OCI-LY3 (cell line): ENCODE measurements at regions not wholly inside any gene's neighbourhood (a gene's known extent, or its start where the extent isn't known, plus 50 kb on each side); places are given as distances from the start of the nearest gene placed in this dataset.

ENCODE experiments used
- H2AFZ ChIP-seq: fragments of 200-600, 300-600 bp; shearing (Covaris generic); 2 replicates; pipeline ENCODE4 v1.6.0; 2014; ENCODE audit warnings: antibody characterized with exemption, low read depth, low read length
- H3K27ac ChIP-seq: fragments of 200-600, 300-600 bp; sonication (generic); 2 replicates; pipeline ENCODE4 v1.5.1; 2014; ENCODE audit warnings: mild to moderate bottlenecking, low read length, moderate library complexity, mixed read lengths
- H3K27me3 ChIP-seq: fragments of 200-600, 300-600 bp; sonication (generic); 2 replicates; pipeline ENCODE4 v1.6.1; 2014; ENCODE audit warnings: low read depth, low read length, mixed read lengths
- H3K36me3 ChIP-seq: fragments of 200-600, 300-600 bp; sonication (generic); replicated peaks from 2 replicates; pipeline ENCODE3; 2014; ENCODE audit warnings: low read depth, low read length, mixed read lengths
- H3K4me1 ChIP-seq: fragments of 300-600, 200-600 bp; sonication (generic); 2 replicates; pipeline ENCODE4 v1.6.1; 2014; ENCODE audit warnings: low read length, mixed read lengths
- H3K4me2 ChIP-seq: fragments of 200-600, 300-600 bp; sonication (generic); 2 replicates; pipeline ENCODE4 v1.6.1; 2014; ENCODE audit warnings: low read length, mixed read lengths
- H3K4me3 ChIP-seq: fragments of 300-600, 200-600 bp; sonication (generic); 2 replicates; pipeline ENCODE4 v1.5.1; 2014; ENCODE audit warnings: antibody characterized with exemption, mild to moderate bottlenecking, low read length, moderate library complexity
- H3K79me2 ChIP-seq: fragments of 300-600, 200-600 bp; shearing (Covaris generic); 2 replicates; pipeline ENCODE4 v1.6.1; 2014; ENCODE audit warnings: mild to moderate bottlenecking, low read length, mixed read lengths
- H3K9ac ChIP-seq: fragments of 300-600, 200-600 bp; shearing (Covaris generic); 2 replicates; pipeline ENCODE4 v1.6.0; 2014; ENCODE audit warnings: mild to moderate bottlenecking, low read length, moderate library complexity
- H3K9me3 ChIP-seq: fragments of 200-600, 300-600 bp; shearing (Covaris generic); 2 replicates; pipeline ENCODE4 v1.6.1; 2014; ENCODE audit warnings: low read length, mixed read lengths; ENCODE audit not compliant: insufficient read depth
- H4K20me1 ChIP-seq: fragments of 200-600, 300-600 bp; sonication (generic); 2 replicates; pipeline ENCODE4 v1.6.1; 2016; ENCODE audit warnings: low read length, mixed read lengths; ENCODE audit not compliant: insufficient read depth
- CTCF ChIP-seq: fragments of 200-600, 300-600 bp; sonication (generic); IDR thresholded peaks from 2 replicates; pipeline ENCODE4 v1.5.1; 2014; ENCODE audit warnings: antibody characterized with exemption, low read length, low read depth
- EZH2phosphoT487 ChIP-seq: fragments of 200-600 bp; shearing (Covaris generic); IDR thresholded peaks from 2 replicates; pipeline ENCODE4 v1.6.1; 2018; ENCODE audit warnings: antibody characterized with exemption, mixed run types, low read depth

- no peak overlapping the region for H3K9ac ChIP-seq
- no peaks in the 10 kb centered on the region for H3K79me2 ChIP-seq
- H3K4me2 ChIP-seq: no peak overlapping the region
- no peak for TF ChIP-seq CTCF
- TF ChIP-seq EZH2phosphoT487: no peak
- peaks cover 5% of the 10 kb centered on the region for H3K4me1 ChIP-seq
- H4K20me1 ChIP-seq: no peaks in the 10 kb centered on the region
- no peaks in the 10 kb centered on the region for H3K36me3 ChIP-seq
- H3K4me3 ChIP-seq: no peak overlapping the region
- H3K27ac ChIP-seq: no peak overlapping the region
- no peaks in the 10 kb centered on the region for H3K9me3 ChIP-seq
- peaks cover 35% of the 10 kb centered on the region for H3K27me3 ChIP-seq
- H2AFZ ChIP-seq: no peak overlapping the region
Measured at GRCh38 chr6:6734479-6735465, 146.3 kb downstream of the LY86 start.

GRCh38 chr6:6736791-6737654 is 148.5 kb downstream of the LY86 start:
- TF ChIP-seq CTCF (no peak), EZH2phosphoT487 (no peak)
- Histone ChIP-seq H3K36me3 (no peaks in the 10 kb centered on the region), H3K4me2 (no peak overlapping the region), H3K9me3 (no peaks in the 10 kb centered on the region), H3K4me1 (no peaks in the 10 kb centered on the region), H3K79me2 (no peaks in the 10 kb centered on the region), H3K4me3 (no peak overlapping the region), H3K27ac (no peak overlapping the region), H3K27me3 (peaks cover 38% of the 10 kb centered on the region), H4K20me1 (no peaks in the 10 kb centered on the region), H3K9ac (no peak overlapping the region), H2AFZ (no peak overlapping the region)

- TF ChIP-seq CTCF (no peak), EZH2phosphoT487 (no peak)
- Histone ChIP-seq H3K4me1 (no peaks in the 10 kb centered on the region), H3K27me3 (peaks cover 33% of the 10 kb centered on the region), H3K9ac (no peak overlapping the region), H2AFZ (no peak overlapping the region), H4K20me1 (no peaks in the 10 kb centered on the region), H3K4me3 (no peak overlapping the region), H3K79me2 (no peaks in the 10 kb centered on the region), H3K36me3 (no peaks in the 10 kb centered on the region), H3K9me3 (no peaks in the 10 kb centered on the region), H3K27ac (no peak overlapping the region), H3K4me2 (no peak overlapping the region)
Measured at GRCh38 chr6:6737671-6738070, 149.2 kb downstream of the LY86 start.

GRCh38 chr6:6738108-6738507 is 149.6 kb downstream of the LY86 start:
- TF ChIP-seq EZH2phosphoT487: no peak
- no peaks in the 10 kb centered on the region for H3K79me2 ChIP-seq
- H3K9me3 ChIP-seq: no peaks in the 10 kb centered on the region
- H3K4me1 ChIP-seq: no peaks in the 10 kb centered on the region
- no peak overlapping the region for H3K4me2 ChIP-seq
- H3K27me3 ChIP-seq: peaks cover 31% of the 10 kb centered on the region
- no peak overlapping the region for H3K9ac ChIP-seq
- H3K36me3 ChIP-seq: no peaks in the 10 kb centered on the region
- H3K27ac ChIP-seq: no peak overlapping the region
- H2AFZ ChIP-seq: no peak overlapping the region
- no peaks in the 10 kb centered on the region for H4K20me1 ChIP-seq
- no peak overlapping the region for H3K4me3 ChIP-seq
